Activated CD4-positive, alpha-beta T cell treated with anti-CD3 and anti-CD28 coated beads, Interleukin-2, amount 50 U/mL, for 24 hours (primary cell): ENCODE measurements at regions not wholly inside any gene's neighbourhood (a gene's known extent, or its start where the extent isn't known, plus 50 kb on each side); places are given as distances from the start of the nearest gene placed in this dataset.
"Not testable (repeated sequence)": the region's sequence is repeated elsewhere in the genome, so short reads cannot be mapped to it uniquely, and the experiment has no call there.

Experiments used
- DNase-seq, 2 donors: peaks; one replicate each; pipeline ENCODE4 v3.0.0-alpha.2; 2020; ENCODE audit warnings: low read depth in 1 of 2, low spot score in 1 of 2

- DNase-seq, result no peak
Measured at GRCh38 chr1:65059930-65060538, 88.0 kb upstream of the AK4 start.

GRCh38 chr1:65062339-65062738 lies 85.7 kb upstream of the AK4 start:
- no peak for DNase-seq

- DNase-seq, result no peak
Measured at GRCh38 chr1:65063025-65063424, 85.0 kb upstream of the AK4 start.

GRCh38 chr1:65064981-65065380 lies 83.0 kb upstream of the AK4 start:
- no peak for DNase-seq

- DNase-seq, result no peak
Measured at GRCh38 chr1:65065524-65066418, 82.2 kb upstream of the AK4 start.

GRCh38 chr1:65066419-65066765 lies 81.6 kb upstream of the AK4 start:
- DNase-seq, result no peak

- peak; percentile 52 to 55 for DNase-seq
Measured at GRCh38 chr1:65066766-65067490, 81.1 kb upstream of the AK4 start.

GRCh38 chr1:65067491-65068201 lies 80.4 kb upstream of the AK4 start:
- DNase-seq, result peak; percentile 36 to 39

- DNase-seq, result no peak
Measured at GRCh38 chr1:65068202-65069010, 79.6 kb upstream of the AK4 start.

- no peak for DNase-seq
Measured at GRCh38 chr1:65069011-65069565, 78.9 kb upstream of the AK4 start.

- DNase-seq, result no peak
Measured at GRCh38 chr1:65072845-65073244, 75.2 kb upstream of the AK4 start.

- peak; percentile 5 to 60 for DNase-seq
Measured at GRCh38 chr1:65075123-65075976, 72.7 kb upstream of the AK4 start.

GRCh38 chr1:65077369-65077768 lies 70.6 kb upstream of the AK4 start:
- no peak for DNase-seq

- no peak for DNase-seq
Measured at GRCh38 chr1:65079941-65080340, 68.1 kb upstream of the AK4 start.

- no peak for DNase-seq
Measured at GRCh38 chr1:65082346-65083040, 65.5 kb upstream of the AK4 start.

GRCh38 chr1:65083263-65083896 lies 64.6 kb upstream of the AK4 start:
- no peak for DNase-seq

GRCh38 chr1:65084066-65084465 lies 63.9 kb upstream of the AK4 start:
- no peak for DNase-seq

GRCh38 chr1:65087519-65087918 lies 60.5 kb upstream of the AK4 start:
- not testable (repeated sequence) for DNase-seq
